SK-N-SH (cell line): ENCODE measurements at regions not wholly inside any gene's neighbourhood (a gene's known extent, or its start where the extent isn't known, plus 50 kb on each side); places are given as distances from the start of the nearest gene placed in this dataset.

Experiments used
- CTCF ChIA-PET: fragments of 300-600, 350-600 bp; formaldehyde crosslinking; extraction: SDS; loops from one replicate; lab custom pipeline; 2021; lab: Yijun Ruan, JAX
- POLR2A ChIA-PET: fragments of 350-600 bp; sonication (Branson Sonifier 250); formaldehyde crosslinking; extraction: SDS; loops from one replicate; lab custom pipeline; 2020; ENCODE audit warnings: antibody characterized with exemption, inconsistent platforms; lab: Yijun Ruan, JAX
- DNase-seq: peaks from one replicate; pipeline ENCODE4 v3.0.0; 2012
- H2AFZ ChIP-seq: fragments of 200-600 bp; sonication (generic); 2 replicates; pipeline ENCODE4 v1.8.1; 2016; ENCODE audit warnings: antibody characterized with exemption, mild to moderate bottlenecking, low read depth
- H3F3A ChIP-seq: fragments of 200-600 bp; sonication (generic); replicated peaks from 2 replicates; pipeline ENCODE3; 2016; ENCODE audit warnings: antibody characterized with exemption, mild to moderate bottlenecking; ENCODE audit not compliant: insufficient read depth
- H3K27ac ChIP-seq, 2 experiments: fragments of 200-500 bp in 1 of 2; fragments of 200-600 bp in 1 of 2; sonication (Bioruptor generic) in 1 of 2; sonication (generic), shearing (Covaris generic) in 1 of 2; 2 replicates each; pipeline versions ENCODE4 v1.5.1 to v1.6.1; 2014 to 2016; ENCODE audit warnings: low read depth in 2 of 2, inconsistent platforms in 1 of 2, low read length in 1 of 2, mild to moderate bottlenecking in 1 of 2, mixed read lengths in 1 of 2
- H3K27me3 ChIP-seq: fragments of 200-600 bp; sonication (generic), shearing (Covaris generic); 2 replicates; pipeline ENCODE4 v1.6.1; 2016; ENCODE audit warnings: mixed run types; ENCODE audit not compliant: insufficient read depth
- H3K36me3 ChIP-seq, 2 experiments: fragments of 200-500 bp in 1 of 2; fragments of 200-600 bp in 1 of 2; sonication (Bioruptor generic) in 1 of 2; sonication (generic) in 1 of 2; replicated peaks in 1 of 2; 2 replicates each; pipeline versions ENCODE3 to v1.5.1; 2014 to 2016; ENCODE audit warnings: low read length in 1 of 2, mild to moderate bottlenecking in 1 of 2; ENCODE audit not compliant: insufficient read depth in 2 of 2, control insufficient read depth in 1 of 2
- H3K4me1 ChIP-seq, 2 experiments: fragments of 200-500 bp in 1 of 2; fragments of 200-600 bp in 1 of 2; sonication (Bioruptor generic) in 1 of 2; sonication (generic), shearing (Covaris generic) in 1 of 2; 2 replicates each; pipeline versions ENCODE4 v1.5.1 to v1.6.1; 2014 to 2016; ENCODE audit warnings: low read depth in 1 of 2, low read length in 1 of 2, mixed run types in 1 of 2; ENCODE audit not compliant: insufficient read depth in 2 of 2, control insufficient read depth in 1 of 2
- H3K4me2 ChIP-seq: fragments of 200-600 bp; sonication (generic), shearing (Covaris generic); 2 replicates; pipeline ENCODE4 v1.6.1; 2017; ENCODE audit warnings: mixed run types
- H3K4me3 ChIP-seq, 2 experiments: fragments of 200-500 bp in 1 of 2; fragments of 200-600 bp in 1 of 2; sonication (Bioruptor generic) in 1 of 2; sonication (generic), shearing (Covaris generic) in 1 of 2; 2 replicates each; pipeline versions ENCODE4 v1.5.1 to v1.8.1; 2014 to 2016; ENCODE audit warnings: low read depth in 2 of 2, inconsistent platforms in 1 of 2, low read length in 1 of 2, mild to moderate bottlenecking in 1 of 2, mixed read lengths in 1 of 2, moderate library complexity in 1 of 2
- H3K79me2 ChIP-seq: fragments of 200-600 bp; sonication (generic); 2 replicates; pipeline ENCODE4 v1.8.1; 2017; ENCODE audit warnings: mild to moderate bottlenecking; ENCODE audit not compliant: insufficient read depth
- H3K9ac ChIP-seq: fragments of 200-600 bp; sonication (generic); 2 replicates; pipeline ENCODE4 v1.6.1; 2017; ENCODE audit warnings: mixed run types
- H3K9me2 ChIP-seq: fragments of 200-600 bp; sonication (generic); 2 replicates; pipeline ENCODE4 v1.6.1; 2017; ENCODE audit warnings: mixed run types
- H3K9me3 ChIP-seq: fragments of 200-600 bp; sonication (generic); 2 replicates; pipeline ENCODE4 v1.6.1; 2017; ENCODE audit warnings: mixed run types, mild to moderate bottlenecking, moderate library complexity
- H4K20me1 ChIP-seq: fragments of 200-600 bp; sonication (generic); 2 replicates; pipeline ENCODE4 v1.6.1; 2017; ENCODE audit warnings: mild to moderate bottlenecking, mixed run types; ENCODE audit not compliant: insufficient read depth
- FOSL2 ChIP-seq: IDR thresholded peaks from 2 replicates; pipeline ENCODE4 v1.4.0; 2012; ENCODE audit warnings: low read depth, mild to moderate bottlenecking, moderate library complexity, borderline replicate concordance
- GABPA ChIP-seq: IDR thresholded peaks from 2 replicates; pipeline ENCODE4 v1.4.0; 2012; ENCODE audit warnings: low read depth, mild to moderate bottlenecking
- IRF3 ChIP-seq: fragments of 150-350 bp; IDR thresholded peaks from 2 replicates; pipeline ENCODE4 v1.6.1; 2016; ENCODE audit warnings: mild to moderate bottlenecking, low read depth, low read length
- JUND ChIP-seq: IDR thresholded peaks from 2 replicates; pipeline ENCODE4 v1.4.0; 2012
- RAD21 ChIP-seq: IDR thresholded peaks from 2 replicates; pipeline ENCODE4 v1.6.1; 2012; ENCODE audit warnings: mild to moderate bottlenecking, low read length
- SIN3A ChIP-seq: IDR thresholded peaks from 2 replicates; pipeline ENCODE4 v1.6.1; 2012; ENCODE audit warnings: low read depth, mild to moderate bottlenecking, low read length, moderate library complexity, borderline replicate concordance
- SMC3 ChIP-seq: IDR thresholded peaks from 2 replicates; pipeline ENCODE4 v1.6.1; 2012; ENCODE audit warnings: low read depth, low read length, improper control_type of control experiment
- TCF12 ChIP-seq: IDR thresholded peaks from 2 replicates; pipeline ENCODE4 v1.4.0; 2012
- WGBS: methylation state at CpG from one replicate; pipeline ENCODE4 v1.1.6; 2017; ENCODE audit warnings: low lambda C conversion rate; 5-methylcytosine and 5-hydroxymethylcytosine counted together

- TF ChIP-seq RAD21 (no peak), SIN3A (no peak), GABPA (no peak), JUND (no peak)
- H2AFZ ChIP-seq, result no peak overlapping the region
- H3K4me1 ChIP-seq, result peaks cover 0 to 11% of the 10 kb centered on the region in 2 experiments; a peak in 2 of 4 replicates
- H3K9ac ChIP-seq, result no peak overlapping the region
- DNase-seq, result no peak
- no peaks in the 10 kb centered on the region for H3K27me3 ChIP-seq
- H3K27ac ChIP-seq, result peak overlapping the region in 1 of 2 experiments; percentile 55; a peak in 1 of 4 replicates
- ChIA-PET POLR2A (no interaction called here), CTCF (no interaction called here)
- no peaks in the 10 kb centered on the region for H3K9me2 ChIP-seq
- no peaks in the 10 kb centered on the region for H3K79me2 ChIP-seq
- no peak overlapping the region for H3K4me3 ChIP-seq
- peaks cover 9% of the 10 kb centered on the region for H3F3A ChIP-seq
- H3K9me3 ChIP-seq, result no peaks in the 10 kb centered on the region
- no peaks in the 10 kb centered on the region for H3K36me3 ChIP-seq
- peak overlapping the region; percentile 37; the same call in 1 of the 2 replicates for H3K4me2 ChIP-seq
- WGBS, result 91% methylated on average over 3 of the region's 4 CpGs
- no peaks in the 10 kb centered on the region for H4K20me1 ChIP-seq
Measured at GRCh38 chr5:14056039-14056438, 87.1 kb upstream of the TRIO start.

GRCh38 chr5:14054965-14055963, 87.9 kb upstream of the TRIO start:
- peak overlapping the region; percentile 39 to 55; a peak in 3 of 4 replicates for H3K27ac ChIP-seq
- H3F3A ChIP-seq, result peaks cover 9% of the 10 kb centered on the region
- TF ChIP-seq IRF3, result no peak
- no peak for TF ChIP-seq SMC3
- TF ChIP-seq JUND, result peak; percentile 42; the same call in 1 of the 2 replicates
- peak; percentile 52; the same call in 1 of the 2 replicates for TF ChIP-seq FOSL2
- TF ChIP-seq TCF12, result peak; percentile 35; the same call in 1 of the 2 replicates
- no peaks in the 10 kb centered on the region for H3K79me2 ChIP-seq
- H4K20me1 ChIP-seq, result no peaks in the 10 kb centered on the region
- H3K27me3 ChIP-seq, result no peaks in the 10 kb centered on the region
- no peak for DNase-seq
- H3K36me3 ChIP-seq, result no peaks in the 10 kb centered on the region
- CTCF ChIA-PET, result no interaction called here
- POLR2A ChIA-PET, result no interaction called here
- H3K9ac ChIP-seq, result no peak overlapping the region; the same call in 1 of the 2 replicates
- peak overlapping the region; percentile 39; the same call in 1 of the 2 replicates for H2AFZ ChIP-seq
- H3K4me1 ChIP-seq, result peaks cover 0 to 11% of the 10 kb centered on the region in 2 experiments; a peak in 2 of 4 replicates
- H3K4me2 ChIP-seq, result peak overlapping the region; percentile 37
- no peaks in the 10 kb centered on the region for H3K9me3 ChIP-seq
- no peak overlapping the region for H3K4me3 ChIP-seq
- H3K9me2 ChIP-seq, result no peaks in the 10 kb centered on the region
- WGBS, result 57% methylated on average over 7 of the region's 9 CpGs
